ENCODE measurements at regions not wholly inside any gene's neighbourhood (a gene's known extent, or its start where the extent isn't known, plus 50 kb on each side); places are given as distances from the start of the nearest gene placed in this dataset.

GRCh38 chr10:113422371-113422770 is 130.5 kb upstream of the HABP2 start:
- H3K4me3 ChIP-seq (ENCODE audit: low read depth, low read length): no peak overlapping the region
- TF ChIP-seq CTCF (IDR thresholded peaks at IDR 0.05; ENCODE audit: insufficient read depth, low read depth, low read length, missing control alignments): no peak
- DNase-seq (ENCODE audit: low read depth): no peak

DNA sequence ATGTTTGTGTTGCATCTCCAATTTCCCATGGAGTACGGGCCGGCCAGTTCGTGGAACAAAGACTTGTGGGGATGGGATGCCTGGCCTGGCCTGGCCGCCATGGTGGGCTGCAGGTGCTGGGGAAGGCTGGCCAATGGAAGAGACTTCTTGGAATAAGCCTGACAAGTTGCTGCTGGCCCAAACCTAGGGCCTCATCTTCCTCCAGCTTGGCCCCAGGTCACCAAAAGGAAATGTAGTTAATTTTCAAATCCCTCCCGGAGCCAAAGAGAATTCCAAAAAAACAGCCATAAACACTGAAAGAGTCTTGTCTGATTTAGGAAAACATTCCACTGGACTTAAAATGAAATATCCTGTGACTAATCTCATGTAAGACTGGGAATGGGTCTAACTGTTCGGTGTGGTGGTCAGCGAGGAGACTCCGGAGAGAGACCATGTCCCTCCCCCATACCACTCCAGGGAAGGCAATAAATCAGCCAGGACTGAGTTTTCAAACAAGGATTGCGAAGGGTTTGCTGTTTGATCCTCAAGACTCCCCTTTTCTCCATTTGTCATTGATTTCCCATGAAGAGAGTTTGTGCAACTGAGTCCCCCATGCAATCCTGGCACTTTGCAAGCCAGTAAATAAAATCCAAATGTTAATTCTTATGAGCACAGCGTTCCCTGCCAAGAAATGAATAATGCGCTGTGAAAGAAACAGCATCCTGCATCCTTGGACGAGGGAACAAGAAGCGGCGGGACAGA is 128.7 kb upstream of the HABP2 start:
- no peak for DNase-seq (ENCODE audit: low read depth)
- TF ChIP-seq CTCF (IDR thresholded peaks at IDR 0.05; ENCODE audit: insufficient read depth, low read depth, low read length, missing control alignments): no peak
- H3K4me3 ChIP-seq (ENCODE audit: low read depth, low read length): no peak overlapping the region

DNA sequence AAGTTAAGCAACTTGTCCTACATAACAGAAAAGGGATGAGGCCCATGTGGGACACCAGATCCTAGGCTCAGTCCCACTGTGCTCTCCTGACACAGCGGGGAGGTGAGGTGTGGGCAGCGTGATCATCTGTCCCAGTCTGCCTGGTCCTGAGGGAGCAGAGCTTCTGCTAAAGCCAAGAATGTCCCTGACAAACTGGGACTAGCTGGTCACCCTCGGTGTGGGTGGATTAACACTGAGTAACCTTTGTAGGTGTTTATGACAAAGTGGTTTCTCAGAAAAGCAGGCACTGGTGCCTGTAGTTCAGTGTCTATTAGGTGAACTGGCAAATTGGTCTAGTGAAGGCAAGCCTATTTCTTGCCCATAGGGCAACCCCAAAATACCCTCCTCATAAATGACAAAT is 127.8 kb upstream of the HABP2 start:
- no peak for DNase-seq (ENCODE audit: low read depth)
- no peak for TF ChIP-seq CTCF (IDR thresholded peaks at IDR 0.05; ENCODE audit: insufficient read depth, low read depth, low read length, missing control alignments)
- H3K4me3 ChIP-seq (ENCODE audit: low read depth, low read length): no peak overlapping the region

DNA sequence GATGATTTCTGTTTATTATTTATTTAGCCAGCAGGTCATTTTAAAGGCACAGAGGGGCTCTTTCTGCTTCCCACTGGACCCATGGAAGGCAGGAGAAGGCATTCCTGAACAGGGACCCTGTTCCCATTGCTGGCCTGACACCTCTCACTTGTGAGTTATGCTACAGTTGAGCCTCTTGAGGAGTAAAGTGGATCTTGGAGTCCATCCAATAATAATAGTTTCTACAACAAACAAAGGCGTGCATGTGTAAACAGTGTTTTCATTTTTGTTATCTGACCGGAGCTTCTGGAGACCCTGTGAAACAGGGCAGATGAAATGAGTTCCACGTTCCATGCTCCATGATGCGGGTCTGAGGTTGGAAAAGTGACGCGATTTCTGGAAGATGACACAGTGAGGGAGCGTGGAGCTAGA is 127.3 kb upstream of the HABP2 start:
- TF ChIP-seq CTCF (IDR thresholded peaks at IDR 0.05; ENCODE audit: insufficient read depth, low read depth, low read length, missing control alignments): no peak
- no peak for DNase-seq (ENCODE audit: low read depth)
- no peak overlapping the region for H3K4me3 ChIP-seq (ENCODE audit: low read depth, low read length)

- no peak overlapping the region for H3K4me3 ChIP-seq (ENCODE audit: low read depth, low read length)
- no peak for TF ChIP-seq CTCF (IDR thresholded peaks at IDR 0.05; ENCODE audit: insufficient read depth, low read depth, low read length, missing control alignments)
- DNase-seq (ENCODE audit: low read depth): no peak
Observed at GRCh38 chr10:113426181-113426877, 126.5 kb upstream of the HABP2 start.

DNA sequence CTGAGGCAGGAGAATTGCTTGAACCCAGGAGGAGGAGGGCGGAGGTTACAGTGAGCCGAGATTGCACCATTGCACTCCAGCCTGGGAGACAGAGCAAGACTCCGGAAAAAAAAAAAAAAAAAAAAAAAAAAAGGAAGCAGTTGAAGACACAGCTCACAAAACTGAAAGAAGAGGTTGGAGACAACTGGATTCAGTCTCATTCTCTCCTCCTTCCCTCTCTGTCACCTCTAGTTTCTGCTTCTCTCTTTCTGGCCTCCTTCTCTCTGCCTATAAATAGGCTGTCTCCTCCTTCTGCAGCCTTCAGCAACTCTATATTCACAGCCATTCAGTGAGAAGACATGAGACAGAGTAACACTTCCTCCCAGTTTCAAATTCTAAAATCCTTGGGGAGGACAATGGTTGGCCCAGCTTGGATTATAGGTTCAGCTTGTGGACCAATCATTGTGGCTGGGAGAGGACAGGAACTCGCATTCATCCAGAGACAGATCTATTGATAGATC is 125.6 kb upstream of the HABP2 start:
- no peak overlapping the region for H3K4me3 ChIP-seq (ENCODE audit: low read depth, low read length)
- no peak for TF ChIP-seq CTCF (IDR thresholded peaks at IDR 0.05; ENCODE audit: insufficient read depth, low read depth, low read length, missing control alignments)
- no peak for DNase-seq (ENCODE audit: low read depth)

Measured in GM12865 (cell line).